HS-5 (cell line): ENCODE measurements at regions not wholly inside any gene's neighbourhood (a gene's known extent, or its start where the extent isn't known, plus 50 kb on each side); places are given as distances from the start of the nearest gene placed in this dataset.

Experiments
- DNase-seq: peaks from one replicate; pipeline ENCODE4 v3.0.0-alpha.2; 2012; ENCODE audit warnings: low read depth

- no peak for DNase-seq
Observed at GRCh38 chr2:120440521-120441350, 94.8 kb downstream of the INHBB start.

GRCh38 chr2:120441351-120441700 is 95.4 kb downstream of the INHBB start:
- no peak for DNase-seq

GRCh38 chr2:120441744-120442471 is 96.0 kb downstream of the INHBB start:
- no peak for DNase-seq

GRCh38 chr2:120442541-120442922 is 96.6 kb downstream of the INHBB start:
- DNase-seq, result no peak

- DNase-seq, result no peak
Observed at GRCh38 chr2:120442923-120443571, 97.1 kb downstream of the INHBB start.

- DNase-seq, result no peak
Observed at GRCh38 chr2:120443946-120444345, 98.0 kb downstream of the INHBB start.

GRCh38 chr2:120444691-120445240 is 98.8 kb downstream of the INHBB start:
- no peak for DNase-seq

- DNase-seq, result no peak
Observed at GRCh38 chr2:120445449-120446143, 99.7 kb downstream of the INHBB start.

GRCh38 chr2:120446236-120447126 is 100.5 kb downstream of the INHBB start:
- DNase-seq, result no peak

GRCh38 chr2:120447127-120447785 is 101.3 kb downstream of the INHBB start:
- no peak for DNase-seq

- no peak for DNase-seq
Observed at GRCh38 chr2:120448436-120448835, 102.5 kb downstream of the INHBB start.

GRCh38 chr2:120448961-120449810 is 103.2 kb downstream of the INHBB start:
- DNase-seq, result no peak

GRCh38 chr2:120450196-120450820 is 104.4 kb downstream of the INHBB start:
- DNase-seq, result no peak

GRCh38 chr2:120451334-120451733 is 105.4 kb downstream of the INHBB start:
- DNase-seq, result no peak

GRCh38 chr2:120452131-120452530 is 106.2 kb downstream of the INHBB start:
- DNase-seq, result no peak

GRCh38 chr2:120452945-120453634 is 107.2 kb downstream of the INHBB start:
- DNase-seq, result no peak

GRCh38 chr2:120453635-120453998 is 107.7 kb downstream of the INHBB start:
- no peak for DNase-seq

GRCh38 chr2:120454654-120455385 is 108.9 kb downstream of the INHBB start:
- no peak for DNase-seq
